ENCODE measurements at regions not wholly inside any gene's neighbourhood (a gene's known extent, or its start where the extent isn't known, plus 50 kb on each side); places are given as distances from the start of the nearest gene placed in this dataset.

DNA sequence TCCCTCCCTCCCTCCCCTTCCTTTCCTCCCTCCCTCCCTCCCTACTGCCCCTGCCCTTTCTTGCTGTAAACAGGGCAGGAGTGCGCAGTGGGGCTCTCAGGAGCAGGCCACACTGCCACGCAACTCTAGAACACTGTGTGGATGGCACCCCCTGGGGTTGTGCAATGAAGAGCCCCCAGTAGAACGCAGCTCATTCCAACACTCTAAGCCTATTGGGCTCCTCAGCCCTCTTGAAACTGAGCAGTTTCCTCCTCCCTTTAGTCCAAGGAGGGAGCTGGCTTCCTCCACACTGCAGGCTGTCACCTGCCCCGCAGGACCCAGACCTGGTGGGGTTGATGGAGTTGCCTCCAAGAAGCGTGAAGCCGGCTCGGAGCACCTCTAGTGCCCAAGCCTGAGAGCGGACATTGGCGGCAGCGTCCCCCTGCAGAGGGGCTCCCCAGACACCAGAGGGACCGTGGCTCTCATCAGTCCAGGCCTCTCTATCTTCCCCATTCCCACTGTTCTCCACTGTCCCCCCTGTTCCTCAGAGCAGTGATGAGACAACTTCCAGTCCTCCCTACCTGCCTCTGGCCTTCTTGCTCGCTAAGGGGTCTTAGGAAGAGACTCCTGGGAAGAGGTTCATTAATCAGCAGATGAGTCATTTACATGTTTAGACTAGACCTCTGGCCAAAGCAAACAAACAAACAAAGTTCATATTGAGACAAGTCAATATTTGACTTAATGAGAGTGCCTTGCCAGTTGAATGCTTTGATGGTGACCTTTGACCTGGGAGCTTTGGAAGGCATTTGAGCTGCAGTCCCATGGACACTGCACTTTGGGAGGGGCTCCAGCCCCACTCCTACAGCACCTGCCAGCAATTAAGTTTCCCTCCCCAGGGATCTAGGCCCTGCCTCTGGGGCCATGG, 64.0 kb downstream of the RPUSD4 start:
- no peak overlapping the region for H3K9ac ChIP-seq (ENCODE audit: low read length)
- Mint-ChIP-seq H3K27ac (ENCODE audit: unreplicated experiment) (no peak overlapping the region), H3K27me3 (ENCODE audit: low read depth, unreplicated experiment) (peaks cover 3% of the 10 kb centered on the region), H3K9me3 (ENCODE audit: unreplicated experiment) (peaks cover 5% of the 10 kb centered on the region), H3K4me3 (ENCODE audit: unreplicated experiment) (no peak overlapping the region), H3K36me3 (ENCODE audit: low read depth, unreplicated experiment) (no peaks in the 10 kb centered on the region), H3K4me1 (ENCODE audit: low read depth, unreplicated experiment) (peaks cover 10% of the 10 kb centered on the region)
- peaks cover 3% of the 10 kb centered on the region for H3K9me3 ChIP-seq (ENCODE audit: insufficient read depth, low read depth, low read length)
- TF ChIP-seq, protein P1, sequence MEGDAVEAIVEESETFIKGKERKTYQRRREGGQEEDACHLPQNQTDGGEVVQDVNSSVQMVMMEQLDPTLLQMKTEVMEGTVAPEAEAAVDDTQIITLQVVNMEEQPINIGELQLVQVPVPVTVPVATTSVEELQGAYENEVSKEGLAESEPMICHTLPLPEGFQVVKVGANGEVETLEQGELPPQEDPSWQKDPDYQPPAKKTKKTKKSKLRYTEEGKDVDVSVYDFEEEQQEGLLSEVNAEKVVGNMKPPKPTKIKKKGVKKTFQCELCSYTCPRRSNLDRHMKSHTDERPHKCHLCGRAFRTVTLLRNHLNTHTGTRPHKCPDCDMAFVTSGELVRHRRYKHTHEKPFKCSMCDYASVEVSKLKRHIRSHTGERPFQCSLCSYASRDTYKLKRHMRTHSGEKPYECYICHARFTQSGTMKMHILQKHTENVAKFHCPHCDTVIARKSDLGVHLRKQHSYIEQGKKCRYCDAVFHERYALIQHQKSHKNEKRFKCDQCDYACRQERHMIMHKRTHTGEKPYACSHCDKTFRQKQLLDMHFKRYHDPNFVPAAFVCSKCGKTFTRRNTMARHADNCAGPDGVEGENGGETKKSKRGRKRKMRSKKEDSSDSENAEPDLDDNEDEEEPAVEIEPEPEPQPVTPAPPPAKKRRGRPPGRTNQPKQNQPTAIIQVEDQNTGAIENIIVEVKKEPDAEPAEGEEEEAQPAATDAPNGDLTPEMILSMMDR (IDR thresholded peaks at IDR 0.05; ENCODE audit: insufficient read depth, low read depth, low read length), result no peak
- no peak for TF ChIP-seq EZH2 (IDR thresholded peaks at IDR 0.05; ENCODE audit: insufficient read depth, low read length)
- no peak for DNase-seq (ENCODE audit: low read depth)
- peaks cover 27% of the 10 kb centered on the region for H3K27me3 ChIP-seq (ENCODE audit: insufficient read depth, low read length)
- no peaks in the 10 kb centered on the region for H3K79me2 ChIP-seq (ENCODE audit: insufficient read depth, low read length)
- no peaks in the 10 kb centered on the region for H3K36me3 ChIP-seq (ENCODE audit: insufficient read depth, low read length)
- H2AFZ ChIP-seq (ENCODE audit: low read depth, low read length), result no peak overlapping the region
- H4K20me1 ChIP-seq (ENCODE audit: insufficient read depth, low read length), result no peaks in the 10 kb centered on the region
- H3K4me1 ChIP-seq (ENCODE audit: insufficient read depth, low read length), result no peaks in the 10 kb centered on the region
- H3K4me3 ChIP-seq (ENCODE audit: insufficient read depth, low read depth, low read length), result no peak overlapping the region
- H3K4me2 ChIP-seq (ENCODE audit: low read length), result no peak overlapping the region
- H3K27ac ChIP-seq (ENCODE audit: low read depth, low read length), result no peak overlapping the region
- no peak for FAIRE-seq

DNA sequence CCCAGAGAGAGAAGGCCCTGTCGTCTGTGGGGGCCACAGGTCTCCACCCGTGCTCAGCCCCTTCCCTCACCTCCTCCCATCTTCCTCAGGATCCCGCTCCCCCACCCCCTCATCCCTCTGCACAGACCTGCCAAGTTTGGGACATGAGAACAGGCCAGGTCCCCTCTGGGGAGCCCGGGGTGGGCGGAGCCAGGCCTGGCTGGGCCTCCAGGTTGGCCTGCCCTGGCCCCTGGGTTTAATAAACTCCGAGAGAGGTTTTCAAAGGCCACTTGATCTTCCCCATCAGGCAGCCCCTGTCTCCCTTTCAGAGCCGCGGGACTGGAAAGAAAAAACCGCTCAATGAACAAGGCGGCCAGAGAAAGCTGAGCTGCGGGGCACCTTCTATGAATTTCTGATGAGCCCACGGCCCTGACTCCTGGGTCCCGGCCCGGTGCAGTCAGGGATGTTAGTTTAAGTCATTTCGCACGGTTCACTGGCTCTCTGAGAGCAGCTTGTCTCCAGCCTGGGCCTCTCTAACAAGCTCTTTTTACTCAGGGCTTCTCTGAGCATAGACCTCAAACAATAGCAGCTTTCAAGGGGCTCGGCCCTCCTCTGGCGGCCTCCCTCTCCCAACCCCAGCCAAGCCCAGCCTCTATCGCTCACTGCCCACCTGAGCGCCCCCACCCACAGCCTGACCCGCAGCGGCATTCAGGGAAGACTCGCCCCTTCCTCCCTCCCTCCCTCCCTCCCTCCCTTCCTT, 64.8 kb downstream of the RPUSD4 start:
- no peak for TF ChIP-seq EZH2 (IDR thresholded peaks at IDR 0.05; ENCODE audit: insufficient read depth, low read length)
- TF ChIP-seq, protein P1 (IDR thresholded peaks at IDR 0.05; ENCODE audit: insufficient read depth, low read depth, low read length), result no peak
- no peak overlapping the region for H3K9ac ChIP-seq (ENCODE audit: low read length)
- DNase-seq (ENCODE audit: low read depth) (no peak), FAIRE-seq (no peak)
- no peaks in the 10 kb centered on the region for H3K79me2 ChIP-seq (ENCODE audit: insufficient read depth, low read length)
- H3K9me3 ChIP-seq (ENCODE audit: insufficient read depth, low read depth, low read length), result no peaks in the 10 kb centered on the region
- peak overlapping the region; percentile 18 for H2AFZ ChIP-seq (ENCODE audit: low read depth, low read length)
- H3K27ac ChIP-seq (ENCODE audit: low read depth, low read length), result no peak overlapping the region
- H3K36me3 Mint-ChIP-seq (ENCODE audit: low read depth, unreplicated experiment), result no peaks in the 10 kb centered on the region
- H3K4me1 ChIP-seq (ENCODE audit: insufficient read depth, low read length), result no peaks in the 10 kb centered on the region
- peak overlapping the region; percentile 25 for H3K4me2 ChIP-seq (ENCODE audit: low read length)
- H3K36me3 ChIP-seq (ENCODE audit: insufficient read depth, low read length), result no peaks in the 10 kb centered on the region
- H3K27me3 Mint-ChIP-seq (ENCODE audit: low read depth, unreplicated experiment), result peaks cover 3% of the 10 kb centered on the region
- H4K20me1 ChIP-seq (ENCODE audit: insufficient read depth, low read length), result no peaks in the 10 kb centered on the region
- H3K4me1 Mint-ChIP-seq (ENCODE audit: low read depth, unreplicated experiment), result peaks cover 10% of the 10 kb centered on the region
- H3K27ac Mint-ChIP-seq (ENCODE audit: unreplicated experiment), result peak overlapping the region; percentile 53
- H3K27me3 ChIP-seq (ENCODE audit: insufficient read depth, low read length), result peaks cover 22% of the 10 kb centered on the region
- peaks cover 4% of the 10 kb centered on the region for H3K9me3 Mint-ChIP-seq (ENCODE audit: unreplicated experiment)
- no peak overlapping the region for H3K4me3 Mint-ChIP-seq (ENCODE audit: unreplicated experiment)
- H3K4me3 ChIP-seq (ENCODE audit: insufficient read depth, low read depth, low read length), result no peak overlapping the region
